Amniotic stem cell (primary cell): ENCODE measurements at regions not wholly inside any gene's neighbourhood (a gene's known extent, or its start where the extent isn't known, plus 50 kb on each side); places are given as distances from the start of the nearest gene placed in this dataset.
"Not testable (repeated sequence)": the region's sequence is repeated elsewhere in the genome, so short reads cannot be mapped to it uniquely, and the experiment has no call there.

ENCODE experiments used
- DNase-seq: peaks from one replicate; lab custom pipeline; 2025; lab: John Stamatoyannopoulos, UW

DNA sequence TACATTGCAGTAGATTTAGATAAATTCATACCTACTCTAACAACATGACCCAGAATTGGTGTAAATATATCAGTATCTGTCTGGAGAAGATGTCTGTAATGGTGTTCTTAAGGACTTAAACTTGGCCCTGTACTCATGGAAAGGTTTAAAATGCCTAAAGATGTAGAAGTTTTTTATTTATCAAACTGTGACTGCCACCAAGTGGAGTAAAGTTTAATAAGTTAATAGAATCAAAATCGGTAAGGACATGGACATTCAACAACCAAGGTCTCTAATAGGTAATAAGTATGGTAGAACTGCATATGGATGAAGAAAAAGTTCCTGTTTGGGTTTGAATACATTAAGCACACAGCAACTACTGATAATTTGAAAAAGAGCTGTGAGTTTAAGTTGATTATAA, 474.0 kb upstream of the NDST3 start:
- no peak for DNase-seq

DNA sequence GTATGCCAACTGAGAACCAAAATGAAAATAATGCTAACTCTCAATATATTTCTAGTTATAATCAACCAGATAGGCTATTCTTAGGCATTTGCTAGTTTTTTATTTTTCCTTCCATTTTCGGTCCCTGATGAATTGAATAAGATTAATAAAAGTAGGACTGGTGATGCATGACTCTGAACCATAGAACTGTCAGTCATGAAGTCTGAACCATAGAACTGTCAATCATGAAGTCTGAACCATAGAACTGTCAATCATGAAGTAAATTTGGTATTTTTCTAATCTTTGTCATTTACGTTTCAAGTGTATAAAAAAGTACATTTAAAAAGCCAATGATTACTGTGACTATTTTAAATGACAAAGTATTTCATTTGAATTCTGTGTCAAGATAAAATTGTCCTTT, 460.2 kb upstream of the NDST3 start:
- no peak for DNase-seq

DNA sequence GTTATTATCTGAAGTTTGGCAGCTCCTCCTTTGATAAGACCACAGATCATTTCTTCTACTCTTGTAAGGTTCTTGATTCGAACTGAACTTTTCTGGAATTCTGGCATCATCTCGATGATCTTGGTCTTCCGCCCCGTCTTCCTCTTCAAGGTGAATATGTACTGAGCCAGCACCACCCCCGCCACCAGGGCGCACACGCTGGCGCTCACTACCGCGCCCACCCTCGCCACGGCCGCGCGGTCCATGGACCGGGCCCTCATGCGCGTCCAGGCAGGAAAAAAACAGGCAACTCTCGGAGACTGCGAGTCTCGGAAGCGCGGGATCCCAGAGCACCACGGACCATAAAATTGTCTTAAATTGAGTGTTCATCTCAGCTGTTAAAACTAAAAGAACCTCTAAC, 458.4 kb upstream of the NDST3 start:
- DNase-seq, result no peak

DNA sequence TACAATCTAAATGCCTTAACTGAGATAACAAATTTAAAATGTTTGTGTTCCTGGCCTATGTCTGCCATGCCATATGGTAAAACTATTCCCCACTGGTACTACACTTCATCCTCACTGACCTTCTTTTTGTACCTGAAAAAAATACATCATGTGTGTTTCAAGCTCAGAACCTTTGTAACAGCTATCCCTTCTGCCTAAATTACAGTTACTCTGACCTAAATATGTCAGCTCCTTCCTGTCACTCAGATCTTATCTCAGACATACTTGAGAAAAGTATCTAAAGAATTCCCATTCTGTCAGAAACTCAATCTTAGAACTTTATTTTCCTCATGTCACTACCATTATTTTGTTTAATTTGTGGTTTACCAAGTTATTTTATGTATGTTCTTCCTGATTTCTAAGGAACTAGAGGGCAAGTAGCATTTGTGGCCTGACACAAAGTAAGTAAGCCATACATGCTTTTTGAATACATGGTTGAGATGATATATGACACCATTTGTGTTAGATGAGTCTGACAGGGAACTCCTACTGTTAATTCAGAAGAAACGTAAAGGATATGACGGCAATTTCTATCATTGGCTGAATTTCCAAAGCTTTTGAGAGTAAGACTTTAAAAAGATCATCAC, 456.5 kb upstream of the NDST3 start:
- no peak for DNase-seq

DNA sequence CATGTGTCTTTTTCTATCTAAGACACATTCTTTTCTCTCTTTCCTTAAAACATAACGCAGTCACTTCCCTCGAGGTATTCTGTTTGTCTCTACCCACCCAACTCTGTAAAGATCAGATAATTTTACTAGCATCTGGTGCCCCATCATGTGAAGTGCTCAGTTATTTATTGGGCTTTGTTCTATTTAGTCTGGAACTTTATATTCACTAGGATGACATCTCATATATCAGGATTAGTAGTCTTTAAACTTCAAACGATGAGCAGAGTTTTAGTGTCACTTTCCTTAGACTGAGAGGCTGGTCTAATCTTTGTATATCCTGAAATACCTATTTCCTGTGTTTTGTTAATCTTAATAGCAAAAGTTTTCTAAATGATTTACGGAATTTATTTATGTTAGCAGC, 445.5 kb upstream of the NDST3 start:
- no peak for DNase-seq

DNA sequence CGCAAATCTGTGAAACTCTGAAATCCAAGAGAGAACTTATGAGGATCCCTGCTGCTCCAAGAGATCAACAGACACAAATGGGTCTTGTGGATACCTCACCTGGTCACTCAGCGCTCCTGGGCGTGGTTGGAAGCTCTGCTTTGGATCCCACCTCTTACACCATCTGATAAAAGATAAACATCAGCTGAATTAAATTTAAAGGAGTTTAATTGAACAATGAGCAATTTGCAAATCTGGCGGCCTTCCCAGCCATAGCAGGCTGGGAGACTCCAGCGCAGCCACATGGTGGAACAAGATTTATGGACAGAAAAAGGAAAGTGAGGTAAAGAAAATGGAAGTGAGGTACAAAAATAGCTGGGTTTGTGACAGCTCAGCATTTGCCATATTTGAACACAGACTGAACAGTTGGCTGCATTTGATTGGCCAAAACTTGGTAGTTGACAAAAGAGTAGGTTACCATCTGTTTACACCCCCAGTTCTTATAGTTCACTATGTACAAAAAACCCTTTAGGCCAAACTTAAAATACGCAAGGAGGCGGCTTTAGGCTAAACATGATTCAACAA, 437.3 kb upstream of the NDST3 start:
- no peak for DNase-seq

DNA sequence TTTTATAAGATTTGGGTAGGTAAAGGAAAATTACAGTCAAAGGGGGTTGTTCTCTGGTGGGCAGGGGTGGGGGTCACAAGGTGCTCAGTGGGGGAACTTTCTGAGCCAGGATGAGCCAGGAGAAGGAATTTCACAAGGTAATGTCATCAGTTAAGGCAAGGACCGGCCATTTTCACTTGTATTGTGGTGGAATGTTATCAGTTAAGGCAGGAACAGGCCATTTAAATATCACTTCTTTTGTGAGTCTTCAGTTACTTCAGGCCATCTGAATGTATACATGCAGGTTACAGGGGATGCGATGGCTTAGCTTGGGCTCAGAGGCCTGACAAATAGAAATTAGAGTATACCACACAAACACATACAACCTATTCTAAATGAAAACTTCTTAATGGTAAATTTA, 434.9 kb upstream of the NDST3 start:
- DNase-seq, result not testable (repeated sequence)

DNA sequence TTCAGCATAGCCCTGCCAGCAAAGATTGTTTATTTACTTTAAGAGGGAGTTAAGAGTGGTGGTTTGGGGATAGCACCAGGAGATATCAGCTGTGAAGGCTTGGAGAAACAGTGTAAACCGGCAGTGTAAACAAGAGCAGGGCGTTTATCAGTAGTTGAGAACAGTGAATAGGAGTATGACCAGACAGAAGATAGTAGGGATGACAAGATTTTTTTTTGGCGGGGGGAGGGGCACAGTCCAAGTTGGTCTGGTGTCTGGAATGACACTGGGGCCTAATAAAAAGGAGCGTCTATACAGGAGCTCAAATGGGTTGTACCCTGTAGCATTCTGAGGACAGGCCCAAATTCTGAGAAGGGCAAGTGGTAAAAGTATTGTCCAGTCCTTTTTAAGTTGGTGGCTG, 433.4 kb upstream of the NDST3 start:
- DNase-seq, result not testable (repeated sequence)

DNA sequence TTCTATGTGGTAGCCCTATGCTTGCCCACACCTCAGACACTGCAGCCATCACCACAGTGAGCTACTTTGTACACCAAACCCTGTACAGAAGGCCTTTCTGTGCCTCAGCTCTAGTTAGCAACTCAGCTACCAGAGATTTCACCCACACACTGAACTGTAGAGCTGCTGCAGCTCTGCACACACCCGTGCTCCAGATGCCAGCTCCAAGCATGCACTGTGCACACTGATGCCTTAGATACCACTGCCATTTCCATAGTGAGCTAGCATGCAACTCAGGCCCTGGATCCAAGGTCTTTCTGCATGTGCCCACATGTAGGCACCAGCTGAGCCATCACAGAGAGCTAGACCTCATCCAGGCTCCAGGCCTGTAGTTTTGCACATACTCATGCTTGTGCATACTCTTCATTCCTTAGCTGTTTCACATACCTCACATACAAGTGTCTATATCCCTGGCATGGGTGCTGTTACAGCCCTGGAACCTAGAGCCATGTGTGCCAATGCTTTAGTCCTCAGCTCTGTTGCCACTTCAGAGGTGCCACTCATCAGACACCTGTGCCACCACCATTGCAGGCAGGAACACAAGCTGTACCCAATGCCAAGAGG, 423.5 kb upstream of the NDST3 start:
- no peak for DNase-seq

DNA sequence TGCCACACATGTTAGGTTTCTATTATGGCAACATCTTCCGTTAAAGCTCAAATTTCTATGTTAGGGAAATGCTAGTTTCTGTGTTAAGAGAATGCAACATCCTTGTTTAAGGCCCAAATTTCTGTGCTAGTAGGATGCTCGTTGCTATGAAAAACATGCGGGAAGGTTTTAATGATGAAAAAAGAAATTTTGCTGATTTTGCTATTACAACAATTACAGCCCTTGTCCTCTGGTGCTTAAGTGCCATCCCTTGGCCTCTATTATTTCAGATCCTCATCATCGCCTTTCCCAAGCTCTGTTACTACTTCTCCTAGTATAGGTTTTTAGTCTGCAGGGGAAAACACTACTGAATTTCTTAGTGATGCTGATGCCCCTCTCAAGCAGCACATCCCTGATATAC, 412.6 kb upstream of the NDST3 start:
- DNase-seq, result no peak

DNA sequence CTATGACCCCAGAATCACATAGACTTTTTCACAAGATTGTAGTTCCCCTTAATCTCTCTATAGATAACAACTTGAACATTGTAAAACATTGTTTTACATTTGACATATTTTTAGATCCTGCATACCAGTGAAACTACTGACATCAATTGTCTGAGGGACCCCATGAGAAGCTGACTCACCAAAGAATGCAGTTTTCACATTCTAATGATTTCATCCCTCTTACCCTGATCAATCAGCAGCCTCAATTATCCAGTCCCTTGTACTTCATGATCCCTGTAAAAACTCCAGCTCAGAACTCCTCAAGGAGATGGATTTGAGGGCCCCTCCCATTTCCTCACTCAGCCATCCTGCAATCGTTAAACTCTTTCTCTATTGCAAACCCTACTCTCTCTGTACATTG, 411.0 kb upstream of the NDST3 start:
- no peak for DNase-seq

DNA sequence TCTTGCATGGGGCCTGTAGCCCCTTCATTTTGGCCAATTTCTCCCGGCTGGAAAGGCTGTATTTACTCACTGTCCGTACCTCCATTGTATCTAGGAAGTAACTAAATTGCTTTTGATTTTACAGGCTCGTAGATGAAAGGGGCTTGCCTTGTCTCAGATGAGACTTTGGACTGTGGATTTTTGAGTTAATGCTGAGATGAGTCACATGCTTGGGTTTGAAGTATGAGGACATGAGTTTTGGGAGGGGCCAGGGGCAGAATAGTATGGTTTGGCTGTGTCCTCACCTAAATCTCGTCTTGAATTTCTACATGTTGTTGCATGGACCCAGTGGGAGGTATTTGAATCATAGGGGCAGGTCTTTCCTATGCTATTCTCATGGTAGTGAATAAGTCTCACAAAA, 407.6 kb upstream of the NDST3 start:
- DNase-seq, result no peak

DNA sequence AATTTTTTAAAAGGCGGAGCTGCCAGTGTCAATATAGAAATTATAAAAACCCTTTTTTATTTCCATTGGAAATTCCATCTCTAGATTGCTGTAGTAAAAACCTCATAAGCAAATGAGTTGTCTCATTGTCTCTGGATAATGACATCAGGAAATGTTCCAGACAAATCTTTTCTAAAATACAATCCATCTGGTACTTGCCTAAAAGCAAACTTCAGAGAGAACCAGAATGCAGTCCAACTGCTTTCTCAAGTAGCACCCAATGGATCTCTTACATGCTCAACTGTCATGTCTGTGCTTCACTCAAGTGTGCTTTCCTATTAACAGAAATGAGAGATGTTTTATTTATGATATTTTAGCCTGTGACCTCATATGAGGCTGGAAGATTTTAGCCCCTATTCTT, 399.6 kb upstream of the NDST3 start:
- no peak for DNase-seq

DNA sequence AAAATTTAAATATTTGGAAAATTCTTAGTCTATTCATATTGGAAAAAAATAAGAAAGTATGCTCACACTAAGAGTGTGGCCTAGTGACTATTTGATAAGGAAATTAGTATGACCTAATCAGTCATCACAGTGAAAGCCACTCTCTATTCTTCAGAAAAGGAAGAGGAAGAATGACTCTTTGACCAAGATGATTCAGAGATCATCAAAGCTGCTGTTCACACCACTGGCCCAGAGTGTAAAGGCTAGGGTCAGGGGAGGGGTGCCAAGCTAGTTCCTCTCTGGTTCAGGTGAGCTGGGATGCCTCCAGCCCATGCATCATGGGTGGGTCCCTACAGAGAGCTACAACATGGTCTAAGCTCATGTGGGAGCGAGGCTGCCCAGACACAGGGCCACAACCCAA, 396.9 kb upstream of the NDST3 start:
- no peak for DNase-seq

DNA sequence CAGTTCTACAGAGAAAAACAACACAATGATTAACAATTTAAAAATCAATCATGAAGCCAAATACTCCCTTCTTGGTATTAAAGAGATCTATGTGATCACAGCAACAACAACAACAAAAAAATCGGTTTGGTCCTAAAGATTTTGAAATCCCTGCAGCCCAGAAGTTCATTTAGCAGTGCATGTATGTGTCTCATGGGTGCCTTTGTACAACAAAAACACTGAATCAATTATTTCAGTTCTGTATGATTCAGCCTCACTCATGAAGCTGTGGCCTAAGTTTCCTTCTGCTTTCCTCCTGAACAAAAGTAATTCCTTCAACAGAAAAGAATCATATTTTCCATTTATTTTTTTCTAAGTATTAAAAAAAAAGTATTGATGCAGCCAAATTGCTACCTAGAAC, 393.4 kb upstream of the NDST3 start:
- DNase-seq, result no peak

DNA sequence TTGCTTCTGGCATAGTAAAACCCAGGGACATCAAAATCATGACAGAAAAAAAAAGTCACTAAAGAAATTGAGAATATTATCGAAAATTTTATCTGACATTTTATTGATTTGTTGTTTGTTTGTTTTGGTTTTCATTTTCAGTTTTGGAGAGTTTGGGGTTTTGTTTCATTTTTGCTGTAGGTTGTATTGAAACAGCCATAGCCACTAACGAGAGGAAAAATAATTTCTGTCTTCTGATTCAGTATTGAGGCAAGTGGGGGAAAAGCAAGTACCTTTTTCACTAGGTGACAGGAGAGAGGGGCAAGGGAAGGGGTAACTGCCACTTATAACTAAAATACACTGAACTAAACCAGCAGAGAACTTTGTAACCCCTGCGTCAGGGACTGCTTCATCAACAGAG, 392.8 kb upstream of the NDST3 start:
- DNase-seq, result no peak

DNA sequence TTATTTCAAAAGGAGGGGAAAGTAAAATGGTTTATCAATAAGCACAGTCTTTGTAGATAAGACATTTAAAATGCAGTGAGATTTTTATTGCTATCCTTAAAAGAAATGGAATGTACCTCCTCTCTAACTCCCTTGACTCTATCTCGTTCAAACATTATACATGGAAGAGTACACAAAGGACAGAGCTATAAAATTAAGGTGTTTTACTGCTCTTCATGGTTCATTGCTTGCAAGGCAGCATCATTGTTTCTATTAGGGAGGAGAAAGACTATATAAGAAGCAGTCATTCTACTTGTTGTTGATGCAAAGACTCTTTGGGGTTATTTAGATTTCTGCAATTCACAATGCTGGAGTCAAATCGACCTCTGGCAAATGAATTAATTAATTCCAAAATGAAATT, 380.2 kb upstream of the NDST3 start:
- DNase-seq, result no peak

DNA sequence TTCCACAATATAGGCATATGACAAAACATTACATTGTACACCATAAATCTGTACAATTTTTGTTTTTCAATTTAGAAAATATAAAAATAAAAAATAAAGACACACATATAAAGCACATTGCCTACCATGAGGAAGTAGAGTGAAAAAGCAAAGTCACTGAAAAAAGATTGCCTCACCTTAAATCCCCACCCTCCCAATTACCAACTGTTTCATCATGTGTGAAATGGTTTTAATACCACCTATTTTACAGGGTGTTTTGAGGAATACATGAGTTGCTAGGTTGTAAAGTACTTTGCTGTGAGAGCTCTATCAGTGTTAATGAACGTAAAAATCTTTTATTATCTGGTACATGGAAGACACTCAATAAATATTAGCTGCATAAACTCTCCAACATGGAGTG, 373.6 kb upstream of the NDST3 start:
- no peak for DNase-seq

DNA sequence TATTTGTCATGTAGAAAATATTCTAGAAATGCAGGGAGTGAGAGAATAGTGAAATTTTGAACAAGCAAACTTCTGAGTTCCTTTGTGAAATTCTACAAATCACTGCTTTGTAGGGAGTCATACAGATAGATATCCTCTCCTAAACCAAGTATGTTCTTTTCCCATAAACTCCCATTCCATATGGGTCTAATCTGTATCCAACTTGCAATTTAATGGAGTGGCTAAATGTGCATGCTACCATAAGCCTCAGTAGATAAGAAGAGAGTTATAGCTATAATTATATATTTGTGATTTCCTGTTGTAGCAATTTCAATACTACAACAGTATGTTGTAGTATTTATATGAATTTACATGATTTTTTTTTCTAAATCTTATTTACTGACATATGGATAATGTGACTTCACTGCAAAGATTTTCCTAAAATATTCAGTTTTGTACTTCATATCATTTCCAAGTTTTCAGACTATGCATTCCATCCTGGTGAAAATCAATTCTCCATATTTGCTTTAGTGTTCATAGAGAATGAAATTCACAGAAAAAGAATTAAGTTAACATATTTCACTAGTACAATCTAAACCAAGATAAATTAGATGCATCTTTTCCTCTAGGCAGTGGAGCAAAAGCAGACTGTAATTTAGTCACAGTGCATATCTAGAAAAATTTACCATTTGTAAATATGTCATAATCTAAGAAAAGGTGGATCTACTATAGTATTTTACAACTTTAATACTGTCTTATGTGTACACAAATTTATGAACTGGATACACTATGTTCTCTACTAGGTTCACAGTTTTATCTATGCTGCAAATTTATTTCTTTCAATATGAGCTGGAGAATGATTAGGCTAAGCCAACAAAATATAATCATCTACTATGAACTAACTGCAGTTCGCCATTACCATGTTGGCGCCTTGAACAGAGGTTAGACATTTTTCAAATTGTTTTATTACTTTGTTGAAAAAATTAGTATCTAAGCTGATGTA, 372.9 kb upstream of the NDST3 start:
- no peak for DNase-seq

DNA sequence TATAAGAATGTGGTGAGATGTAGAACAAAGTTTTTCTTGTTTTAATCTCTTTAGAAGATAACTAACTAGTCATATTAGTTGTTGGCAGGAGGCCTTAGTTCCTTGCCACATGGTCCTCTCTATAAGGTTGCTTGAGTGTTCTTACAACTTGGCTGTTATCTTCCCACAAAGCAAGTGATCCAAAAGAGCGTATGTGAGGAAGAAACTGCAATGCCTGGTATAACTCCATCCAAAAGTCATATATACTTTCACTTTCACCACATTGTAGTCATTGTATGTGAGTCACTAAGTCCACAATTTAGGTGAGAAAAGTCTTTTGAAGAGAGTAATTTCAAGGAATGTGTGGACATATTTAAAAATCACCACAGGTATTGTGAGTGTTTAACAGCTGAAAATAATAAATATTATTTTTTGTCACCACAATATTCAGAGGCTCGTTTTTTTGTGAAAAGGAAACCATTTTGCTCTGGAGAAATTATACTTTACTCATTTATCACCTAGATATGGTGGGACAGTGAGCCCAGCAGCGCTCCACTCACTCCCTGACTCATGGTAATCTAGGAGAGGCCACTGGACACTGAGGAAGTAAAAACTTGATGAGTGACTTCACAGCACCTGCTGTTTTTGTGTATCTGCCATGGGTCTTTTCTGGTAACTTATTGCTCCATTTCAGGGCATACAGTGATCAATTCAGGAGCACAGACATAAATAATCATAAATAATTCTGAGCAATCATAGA, 369.4 kb upstream of the NDST3 start:
- DNase-seq, result no peak

DNA sequence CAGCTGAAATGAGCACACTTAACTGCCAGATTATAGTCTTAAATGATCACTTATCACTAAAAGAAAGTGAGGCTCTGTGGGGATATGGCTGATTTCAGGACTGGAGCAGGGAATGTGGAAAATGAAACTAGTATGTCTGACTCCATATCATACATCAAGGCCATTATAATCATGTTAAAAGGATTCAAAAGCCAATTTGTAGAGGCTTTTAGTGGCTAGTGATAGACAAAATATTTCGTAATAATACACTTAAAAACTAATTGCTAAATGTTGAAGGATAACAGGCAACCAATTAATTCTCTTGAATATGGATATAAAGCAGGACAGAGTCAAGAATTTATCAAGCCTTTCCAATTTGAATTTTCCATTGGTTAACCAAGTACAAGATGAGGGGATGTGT, 358.1 kb upstream of the NDST3 start:
- DNase-seq, result no peak

DNA sequence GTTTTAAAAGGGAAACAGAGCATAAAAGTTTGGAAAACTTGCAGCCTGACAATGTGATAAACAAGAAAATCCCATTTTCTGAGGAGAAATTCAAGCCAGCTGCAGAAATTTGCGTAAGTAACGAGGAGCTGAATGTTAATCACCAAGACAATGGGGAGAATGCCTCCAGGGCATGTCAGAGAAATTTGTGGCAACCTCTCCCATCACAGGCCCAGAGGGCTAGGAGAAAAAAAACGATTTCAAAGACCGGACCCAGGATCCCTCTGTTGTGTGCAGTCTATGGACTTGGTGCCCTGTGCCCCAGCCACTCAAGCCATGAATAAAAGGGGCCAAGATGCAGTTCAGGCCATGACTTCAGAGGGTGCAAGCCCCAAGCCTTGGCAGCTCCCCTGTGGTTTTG, 355.4 kb upstream of the NDST3 start:
- no peak for DNase-seq
